ENCODE measurements at regions not wholly inside any gene's neighbourhood (a gene's known extent, or its start where the extent isn't known, plus 50 kb on each side); places are given as distances from the start of the nearest gene placed in this dataset.

GRCh38 chr12:58291106-58291505, 349.7 kb downstream of the ATP23 start:
- H3K27me3 ChIP-seq (ENCODE audit: control insufficient read depth, insufficient read depth, low read length): no peaks in the 10 kb centered on the region
- no peak for TF ChIP-seq CTCF (IDR thresholded peaks at IDR 0.05; ENCODE audit: low read depth, low read length)
- DNase-seq (ENCODE audit: low read depth, low spot score): no peak
- peaks cover 7% of the 10 kb centered on the region for H3K9me3 ChIP-seq (ENCODE audit: control insufficient read depth, insufficient read depth, low read length)
- no peak overlapping the region for H3K27ac ChIP-seq (ENCODE audit: low read depth, low read length)
- ChIA-PET POLR2A (no interaction called here), CTCF (no interaction called here)
- H3K4me3 ChIP-seq (ENCODE audit: low read depth, low read length): no peak overlapping the region

GRCh38 chr12:58293308-58293982, 352.1 kb downstream of the ATP23 start:
- Histone ChIP-seq H3K27ac (ENCODE audit: low read depth, low read length) (no peak overlapping the region), H3K9me3 (ENCODE audit: control insufficient read depth, insufficient read depth, low read length) (peaks cover 2% of the 10 kb centered on the region; the same call in 1 of the 2 replicates), H3K27me3 (ENCODE audit: control insufficient read depth, insufficient read depth, low read length) (no peaks in the 10 kb centered on the region), H3K4me3 (ENCODE audit: low read depth, low read length) (no peak overlapping the region)
- no peak for TF ChIP-seq CTCF (IDR thresholded peaks at IDR 0.05; ENCODE audit: low read depth, low read length)
- no peak for DNase-seq (ENCODE audit: low read depth, low spot score)
- ChIA-PET CTCF (no interaction called here), POLR2A (no interaction called here)

DNA sequence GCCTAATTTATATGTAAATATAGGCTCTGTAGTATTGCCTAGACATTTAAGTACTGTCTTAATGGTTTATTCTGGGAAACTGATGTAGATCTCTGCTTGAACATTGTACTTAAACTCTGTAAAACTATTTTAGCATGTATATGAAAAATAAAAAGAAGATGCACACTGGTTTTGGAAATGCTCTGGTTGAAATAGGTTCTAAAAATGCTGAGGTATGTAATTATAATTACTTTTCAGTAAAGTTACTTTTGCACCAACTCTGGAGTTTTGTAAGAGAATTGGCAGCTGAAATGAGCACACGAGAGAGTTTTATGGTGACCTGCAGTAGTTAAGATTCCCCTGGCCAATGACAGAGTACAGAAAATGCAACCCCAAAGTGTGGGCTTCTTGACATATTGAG, 353.9 kb downstream of the ATP23 start:
- H3K27ac ChIP-seq (ENCODE audit: low read depth, low read length): no peak overlapping the region
- no peaks in the 10 kb centered on the region for H3K9me3 ChIP-seq (ENCODE audit: control insufficient read depth, insufficient read depth, low read length)
- ChIA-PET POLR2A (no interaction called here), CTCF (no interaction called here)
- DNase-seq (ENCODE audit: low read depth, low spot score): no peak
- no peak for TF ChIP-seq CTCF (IDR thresholded peaks at IDR 0.05; ENCODE audit: low read depth, low read length)
- H3K27me3 ChIP-seq (ENCODE audit: control insufficient read depth, insufficient read depth, low read length): no peaks in the 10 kb centered on the region
- no peak overlapping the region for H3K4me3 ChIP-seq (ENCODE audit: low read depth, low read length)

GRCh38 chr12:58296863-58297262, 355.5 kb downstream of the ATP23 start:
- ChIA-PET POLR2A (no interaction called here), CTCF (no interaction called here)
- TF ChIP-seq CTCF (IDR thresholded peaks at IDR 0.05; ENCODE audit: low read depth, low read length): no peak
- Histone ChIP-seq H3K9me3 (ENCODE audit: control insufficient read depth, insufficient read depth, low read length) (no peaks in the 10 kb centered on the region), H3K27ac (ENCODE audit: low read depth, low read length) (no peak overlapping the region), H3K4me3 (ENCODE audit: low read depth, low read length) (no peak overlapping the region), H3K27me3 (ENCODE audit: control insufficient read depth, insufficient read depth, low read length) (no peaks in the 10 kb centered on the region)
- DNase-seq (ENCODE audit: low read depth, low spot score): no peak

DNA sequence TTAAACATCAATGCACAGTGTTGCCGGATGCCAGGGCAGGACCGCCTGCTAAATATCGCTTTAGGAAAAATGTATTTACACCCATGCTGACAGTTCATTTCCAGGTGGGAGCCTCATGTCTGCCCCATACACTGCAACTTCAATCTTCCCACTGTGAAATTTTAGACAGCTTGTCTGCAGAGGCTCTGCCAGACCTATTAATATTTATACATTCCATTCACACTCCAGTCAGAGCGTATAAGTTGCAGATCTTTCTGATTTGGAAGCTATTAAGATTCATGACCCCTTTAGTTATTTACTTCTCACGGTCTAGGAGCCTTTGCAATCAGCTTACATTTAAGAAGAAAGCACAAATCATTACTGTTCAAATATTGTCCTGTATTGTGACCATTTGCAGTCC, 357.4 kb downstream of the ATP23 start:
- POLR2A ChIA-PET: no interaction called here

More for the DNA sequence above, 357.4 kb downstream of the ATP23 start:
- no peak for TF ChIP-seq CTCF (IDR thresholded peaks at IDR 0.05; ENCODE audit: low read depth, low read length)
- CTCF ChIA-PET: interaction anchor here (0.6 to 1.2 kb wide), 2 partner anchors 28 to 787 kb away, joined by 4 to 5 read pairs; no protein-coding TSS in a partner anchor
- H3K27ac ChIP-seq (ENCODE audit: low read depth, low read length): no peak overlapping the region
- no peaks in the 10 kb centered on the region for H3K27me3 ChIP-seq (ENCODE audit: control insufficient read depth, insufficient read depth, low read length)
- no peak for DNase-seq (ENCODE audit: low read depth, low spot score)
- H3K4me3 ChIP-seq (ENCODE audit: low read depth, low read length): no peak overlapping the region
- H3K9me3 ChIP-seq (ENCODE audit: control insufficient read depth, insufficient read depth, low read length): no peaks in the 10 kb centered on the region
